GM12874 (cell line): ENCODE measurements at regions not wholly inside any gene's neighbourhood (a gene's known extent, or its start where the extent isn't known, plus 50 kb on each side); places are given as distances from the start of the nearest gene placed in this dataset.

ENCODE experiments used
- CTCF ChIP-seq: IDR thresholded peaks from 2 replicates; pipeline ENCODE4 v1.5.1; 2011; ENCODE audit warnings: low read depth, mild to moderate bottlenecking, control low read depth, low read length, moderate library complexity; ENCODE audit not compliant: insufficient read depth

GRCh38 chr5:153390569-153390968 lies 99.9 kb upstream of the GRIA1 start:
- TF ChIP-seq CTCF, result no peak

- no peak for TF ChIP-seq CTCF
Measured at GRCh38 chr5:153399595-153399994, 90.9 kb upstream of the GRIA1 start.

GRCh38 chr5:153400931-153401330 lies 89.5 kb upstream of the GRIA1 start:
- TF ChIP-seq CTCF, result no peak

GRCh38 chr5:153402550-153402949 lies 87.9 kb upstream of the GRIA1 start:
- TF ChIP-seq CTCF, result no peak

GRCh38 chr5:153403470-153403869 lies 87.0 kb upstream of the GRIA1 start:
- TF ChIP-seq CTCF, result no peak

- TF ChIP-seq CTCF, result no peak
Measured at GRCh38 chr5:153404747-153405146, 85.7 kb upstream of the GRIA1 start.

GRCh38 chr5:153421676-153422075 lies 68.8 kb upstream of the GRIA1 start:
- TF ChIP-seq CTCF, result no peak

- peak; percentile 20; the same call in 1 of the 2 replicates for TF ChIP-seq CTCF
Measured at GRCh38 chr5:153425914-153426313, 64.6 kb upstream of the GRIA1 start.
